ENCODE measurements at regions not wholly inside any gene's neighbourhood (a gene's known extent, or its start where the extent isn't known, plus 50 kb on each side); places are given as distances from the start of the nearest gene placed in this dataset.
"Not testable (repeated sequence)": the region's sequence is repeated elsewhere in the genome, so short reads cannot be mapped to it uniquely, and the experiment has no call there.

- DNase-seq (ENCODE audit: low read depth): no peak
These were observed 133.1 kb upstream of the TBCA start for GRCh38 chr5:77909237-77909636.

- no peak for DNase-seq (ENCODE audit: low read depth)
These were observed 132.6 kb upstream of the TBCA start for GRCh38 chr5:77908787-77909186.

GRCh38 chr5:77907786-77908185 is 131.6 kb upstream of the TBCA start:
- DNase-seq (ENCODE audit: low read depth): no peak

- DNase-seq (ENCODE audit: low read depth): no peak
These were observed 130.7 kb upstream of the TBCA start for GRCh38 chr5:77906806-77907205.

GRCh38 chr5:77904362-77904761 is 128.2 kb upstream of the TBCA start:
- DNase-seq (ENCODE audit: low read depth): no peak

- no peak for DNase-seq (ENCODE audit: low read depth)
These were observed 124.6 kb upstream of the TBCA start for GRCh38 chr5:77900691-77901090.

GRCh38 chr5:77898385-77898784 is 122.2 kb upstream of the TBCA start:
- no peak for DNase-seq (ENCODE audit: low read depth)

- no peak for DNase-seq (ENCODE audit: low read depth)
These were observed 120.2 kb upstream of the TBCA start for GRCh38 chr5:77896338-77896737.

- not testable (repeated sequence) for DNase-seq (ENCODE audit: low read depth)
These were observed 118.0 kb upstream of the TBCA start for GRCh38 chr5:77894103-77894502.

GRCh38 chr5:77893225-77893860 is 117.2 kb upstream of the TBCA start:
- DNase-seq (ENCODE audit: low read depth): peak; percentile 98

GRCh38 chr5:77892061-77893010 is 116.2 kb upstream of the TBCA start:
- no peak for DNase-seq (ENCODE audit: low read depth)

GRCh38 chr5:77885519-77885918 is 109.4 kb upstream of the TBCA start:
- DNase-seq (ENCODE audit: low read depth): no peak

GRCh38 chr5:77882670-77883257 is 106.6 kb upstream of the TBCA start:
- peak; percentile 18 for DNase-seq (ENCODE audit: low read depth)

GRCh38 chr5:77881528-77881927 is 105.4 kb upstream of the TBCA start:
- no peak for DNase-seq (ENCODE audit: low read depth)

GRCh38 chr5:77877516-77878355 is 101.6 kb upstream of the TBCA start:
- DNase-seq (ENCODE audit: low read depth): no peak

GRCh38 chr5:77876862-77877502 is 100.8 kb upstream of the TBCA start:
- DNase-seq (ENCODE audit: low read depth): peak; percentile 14

- no peak for DNase-seq (ENCODE audit: low read depth)
These were observed 100.2 kb upstream of the TBCA start for GRCh38 chr5:77876316-77876715.

- no peak for DNase-seq (ENCODE audit: low read depth)
These were observed 98.6 kb upstream of the TBCA start for GRCh38 chr5:77874691-77875090.

- no peak for DNase-seq (ENCODE audit: low read depth)
These were observed 97.1 kb upstream of the TBCA start for GRCh38 chr5:77873239-77873638.

- no peak for DNase-seq (ENCODE audit: low read depth)
These were observed 95.8 kb upstream of the TBCA start for GRCh38 chr5:77871946-77872345.

- no peak for DNase-seq (ENCODE audit: low read depth)
These were observed 94.9 kb upstream of the TBCA start for GRCh38 chr5:77871016-77871415.

Data from stromal cell of bone marrow (primary cell).